GM06990 (cell line): ENCODE measurements at regions not wholly inside any gene's neighbourhood (a gene's known extent, or its start where the extent isn't known, plus 50 kb on each side); places are given as distances from the start of the nearest gene placed in this dataset.

ENCODE experiments used
- DNase-seq: peaks from one replicate; pipeline ENCODE4 v3.0.0-alpha.2; 2011; ENCODE audit not compliant: insufficient read length; ENCODE audit errors: extremely low read depth
- H3K27me3 ChIP-seq: replicated peaks from 2 replicates; pipeline ENCODE4 v1.6.0; 2011; ENCODE audit warnings: low read length; ENCODE audit not compliant: control insufficient read depth, insufficient read depth
- H3K36me3 ChIP-seq: 2 replicates; pipeline ENCODE4 v1.5.1; 2011; ENCODE audit warnings: low read length; ENCODE audit not compliant: control insufficient read depth, insufficient read depth
- H3K4me3 ChIP-seq: replicated peaks from 2 replicates; pipeline ENCODE4 v1.5.1; 2011; ENCODE audit warnings: low read depth, mild to moderate bottlenecking, control low read depth, low read length
- CTCF ChIP-seq: IDR thresholded peaks from 2 replicates; pipeline ENCODE4 v1.5.1; 2011; ENCODE audit warnings: low read length, control low read depth, mild to moderate bottlenecking, inconsistent platforms; ENCODE audit not compliant: insufficient read depth, poor library complexity, severe bottlenecking

GRCh38 chr4:171759274-171759673, 53.9 kb upstream of the GALNTL6 start:
- DNase-seq = no peak
- Histone ChIP-seq H3K36me3 (no peaks in the 10 kb centered on the region), H3K27me3 (no peaks in the 10 kb centered on the region), H3K4me3 (no peak overlapping the region)
- TF ChIP-seq CTCF = no peak

DNA sequence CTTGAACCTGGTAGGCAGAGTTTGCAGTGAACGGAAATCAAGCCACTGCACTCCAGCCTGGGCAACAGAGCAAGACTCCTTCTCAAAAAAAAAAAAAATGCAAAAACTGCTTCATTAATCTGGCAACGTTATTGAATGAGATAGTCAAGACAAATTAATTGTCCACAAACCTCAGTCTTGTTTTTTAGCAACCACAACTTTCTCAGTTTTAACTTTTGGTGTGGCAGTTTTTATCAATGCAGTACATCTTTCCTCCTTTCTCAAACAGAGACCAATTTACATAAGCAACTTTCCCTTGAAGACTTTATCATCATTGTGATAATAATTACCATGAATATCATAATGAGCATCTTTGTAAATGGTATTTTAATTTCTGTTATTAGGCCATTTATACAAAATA, 61.7 kb upstream of the GALNTL6 start:
- Histone ChIP-seq H3K27me3 (no peaks in the 10 kb centered on the region), H3K4me3 (no peak overlapping the region), H3K36me3 (no peaks in the 10 kb centered on the region)
- peak; percentile 1 for DNase-seq
- TF ChIP-seq CTCF = no peak

- TF ChIP-seq CTCF = no peak
- H3K27me3 ChIP-seq = no peaks in the 10 kb centered on the region
- DNase-seq = no peak
- H3K4me3 ChIP-seq = no peak overlapping the region
- H3K36me3 ChIP-seq = no peaks in the 10 kb centered on the region
Measured at GRCh38 chr4:171746418-171746817, 66.8 kb upstream of the GALNTL6 start.

- no peaks in the 10 kb centered on the region for H3K27me3 ChIP-seq
- H3K36me3 ChIP-seq = no peaks in the 10 kb centered on the region
- DNase-seq = no peak
- H3K4me3 ChIP-seq = no peak overlapping the region
- TF ChIP-seq CTCF = no peak
Measured at GRCh38 chr4:171742436-171742835, 70.8 kb upstream of the GALNTL6 start.

DNA sequence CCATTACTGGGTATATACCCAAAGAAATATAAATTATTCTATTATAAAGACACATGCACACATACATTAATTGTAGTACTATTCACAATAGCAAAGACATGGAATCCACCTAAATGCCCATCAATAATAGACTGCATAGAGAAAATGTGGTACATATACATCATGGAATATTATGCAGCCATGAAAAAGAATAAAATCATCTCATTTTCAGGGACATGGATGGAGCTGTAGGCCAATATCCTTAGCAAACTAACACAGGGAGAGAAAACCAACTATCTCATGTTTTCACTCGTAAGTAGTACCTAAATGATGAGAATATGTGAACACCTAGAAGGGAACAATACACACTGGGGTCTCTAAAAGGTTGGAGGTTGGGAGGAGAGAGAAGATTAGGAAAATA, 86.0 kb upstream of the GALNTL6 start:
- TF ChIP-seq CTCF = no peak
- no peak for DNase-seq
- Histone ChIP-seq H3K4me3 (no peak overlapping the region), H3K36me3 (no peaks in the 10 kb centered on the region), H3K27me3 (no peaks in the 10 kb centered on the region)

DNA sequence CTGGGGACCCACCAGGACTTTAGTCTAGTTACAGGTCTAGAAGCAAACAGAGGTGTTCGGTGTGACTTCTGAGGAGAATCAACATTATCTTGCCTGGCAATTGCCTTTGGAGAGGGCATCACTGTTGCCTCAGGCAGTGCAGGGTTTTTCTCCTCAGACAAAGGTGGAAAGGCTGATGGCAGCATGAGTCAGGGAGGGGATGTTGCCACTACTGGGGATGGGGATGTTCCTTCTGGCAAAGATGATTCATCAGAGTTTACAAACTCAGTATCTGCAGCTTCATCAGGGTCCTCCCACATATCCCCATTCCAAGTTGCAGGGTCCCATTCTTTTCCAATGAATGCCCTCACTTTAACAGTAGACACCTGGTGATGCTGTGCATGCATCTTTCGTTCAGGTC, 91.3 kb upstream of the GALNTL6 start:
- no peaks in the 10 kb centered on the region for H3K27me3 ChIP-seq
- TF ChIP-seq CTCF = no peak
- H3K4me3 ChIP-seq = no peak overlapping the region
- no peaks in the 10 kb centered on the region for H3K36me3 ChIP-seq
- DNase-seq = no peak
